ENCODE measurements at regions not wholly inside any gene's neighbourhood (a gene's known extent, or its start where the extent isn't known, plus 50 kb on each side); places are given as distances from the start of the nearest gene placed in this dataset.
"Not testable (repeated sequence)": the region's sequence is repeated elsewhere in the genome, so short reads cannot be mapped to it uniquely, and the experiment has no call there.

DNA sequence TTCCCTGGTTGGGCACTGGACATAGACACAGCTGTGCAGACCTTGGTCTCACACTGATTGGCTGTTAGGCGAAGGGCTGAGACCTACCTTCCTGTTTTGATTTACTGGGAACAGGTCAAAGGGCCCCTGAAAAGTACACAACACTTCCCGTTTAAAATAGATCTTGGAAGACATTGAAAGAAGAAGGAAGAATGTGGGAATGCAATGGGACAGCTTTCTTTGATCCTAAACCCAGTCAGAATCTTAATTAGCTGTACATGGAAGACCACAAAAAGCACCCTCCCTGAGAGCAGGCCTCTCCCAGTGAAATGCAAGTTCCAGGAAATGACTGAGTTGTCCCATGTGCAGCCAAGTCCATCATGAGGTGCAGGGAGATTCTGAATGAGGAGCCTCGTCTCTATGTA, 83.6 kb upstream of the EXOC2 start:
- H3K36me3 ChIP-seq (ENCODE audit: control insufficient read depth, insufficient read depth, low read length), result no peaks in the 10 kb centered on the region
- TF ChIP-seq, protein P1, sequence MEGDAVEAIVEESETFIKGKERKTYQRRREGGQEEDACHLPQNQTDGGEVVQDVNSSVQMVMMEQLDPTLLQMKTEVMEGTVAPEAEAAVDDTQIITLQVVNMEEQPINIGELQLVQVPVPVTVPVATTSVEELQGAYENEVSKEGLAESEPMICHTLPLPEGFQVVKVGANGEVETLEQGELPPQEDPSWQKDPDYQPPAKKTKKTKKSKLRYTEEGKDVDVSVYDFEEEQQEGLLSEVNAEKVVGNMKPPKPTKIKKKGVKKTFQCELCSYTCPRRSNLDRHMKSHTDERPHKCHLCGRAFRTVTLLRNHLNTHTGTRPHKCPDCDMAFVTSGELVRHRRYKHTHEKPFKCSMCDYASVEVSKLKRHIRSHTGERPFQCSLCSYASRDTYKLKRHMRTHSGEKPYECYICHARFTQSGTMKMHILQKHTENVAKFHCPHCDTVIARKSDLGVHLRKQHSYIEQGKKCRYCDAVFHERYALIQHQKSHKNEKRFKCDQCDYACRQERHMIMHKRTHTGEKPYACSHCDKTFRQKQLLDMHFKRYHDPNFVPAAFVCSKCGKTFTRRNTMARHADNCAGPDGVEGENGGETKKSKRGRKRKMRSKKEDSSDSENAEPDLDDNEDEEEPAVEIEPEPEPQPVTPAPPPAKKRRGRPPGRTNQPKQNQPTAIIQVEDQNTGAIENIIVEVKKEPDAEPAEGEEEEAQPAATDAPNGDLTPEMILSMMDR (IDR thresholded peaks at IDR 0.05; ENCODE audit: insufficient read depth, low read length, poor library complexity, severe bottlenecking), result no peak
- H3K27me3 ChIP-seq (replicated peaks; ENCODE audit: control insufficient read depth, insufficient read depth, low read length), result no peaks in the 10 kb centered on the region; the same call in 1 of the 2 replicates
- no peak overlapping the region for H3K4me3 ChIP-seq (replicated peaks; ENCODE audit: low read depth, low read length)
- no peak for DNase-seq (ENCODE audit: extremely low read depth, insufficient read length)

DNA sequence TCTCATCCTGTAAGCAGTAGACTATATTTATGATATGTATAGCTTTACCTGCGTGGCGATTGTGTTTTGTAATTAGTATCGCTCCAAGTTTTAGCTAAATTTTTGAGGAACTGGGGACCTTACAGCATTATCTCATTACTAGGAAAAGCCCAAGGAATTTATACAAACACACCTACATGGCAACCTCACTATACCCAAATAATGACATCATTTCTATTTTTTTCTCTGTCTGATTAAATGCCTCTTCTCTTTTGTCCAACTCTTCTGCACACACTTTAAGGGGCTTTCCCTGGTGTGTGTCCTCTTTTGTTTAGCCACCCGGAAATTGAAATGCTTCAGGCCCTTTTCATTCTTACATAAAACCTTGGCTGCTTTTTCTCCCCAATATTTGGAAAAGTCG, 82.9 kb upstream of the EXOC2 start:
- Histone ChIP-seq H3K4me3 (replicated peaks; ENCODE audit: low read depth, low read length) (no peak overlapping the region), H3K27me3 (replicated peaks; ENCODE audit: control insufficient read depth, insufficient read depth, low read length) (no peaks in the 10 kb centered on the region; the same call in 1 of the 2 replicates), H3K36me3 (ENCODE audit: control insufficient read depth, insufficient read depth, low read length) (no peaks in the 10 kb centered on the region)
- no peak for DNase-seq (ENCODE audit: extremely low read depth, insufficient read length)
- TF ChIP-seq, protein P1 (IDR thresholded peaks at IDR 0.05; ENCODE audit: insufficient read depth, low read length, poor library complexity, severe bottlenecking), result no peak

DNA sequence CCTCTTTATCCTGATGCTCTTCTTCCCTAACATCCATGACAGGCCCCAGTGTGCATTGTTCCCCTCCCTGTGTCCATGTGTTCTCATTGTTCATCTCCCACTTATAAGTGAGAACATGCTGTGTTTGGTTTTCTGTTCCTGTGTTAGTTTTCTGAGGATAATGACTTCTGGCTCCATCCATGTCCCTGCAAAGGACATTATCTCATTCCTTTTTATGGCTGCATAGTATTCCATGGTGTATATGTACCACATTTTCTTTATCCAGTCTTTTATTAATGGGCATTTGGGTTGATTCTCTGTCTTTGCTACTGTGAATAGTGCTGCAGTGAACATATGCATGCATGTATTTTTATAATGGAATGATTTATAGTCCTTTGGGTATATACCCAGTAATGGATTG, 78.7 kb upstream of the EXOC2 start:
- not testable (repeated sequence) for H3K4me3 ChIP-seq (replicated peaks; ENCODE audit: low read depth, low read length); H3K27me3 ChIP-seq (replicated peaks; ENCODE audit: control insufficient read depth, insufficient read depth, low read length); H3K36me3 ChIP-seq (ENCODE audit: control insufficient read depth, insufficient read depth, low read length); DNase-seq (ENCODE audit: extremely low read depth, insufficient read length)

DNA sequence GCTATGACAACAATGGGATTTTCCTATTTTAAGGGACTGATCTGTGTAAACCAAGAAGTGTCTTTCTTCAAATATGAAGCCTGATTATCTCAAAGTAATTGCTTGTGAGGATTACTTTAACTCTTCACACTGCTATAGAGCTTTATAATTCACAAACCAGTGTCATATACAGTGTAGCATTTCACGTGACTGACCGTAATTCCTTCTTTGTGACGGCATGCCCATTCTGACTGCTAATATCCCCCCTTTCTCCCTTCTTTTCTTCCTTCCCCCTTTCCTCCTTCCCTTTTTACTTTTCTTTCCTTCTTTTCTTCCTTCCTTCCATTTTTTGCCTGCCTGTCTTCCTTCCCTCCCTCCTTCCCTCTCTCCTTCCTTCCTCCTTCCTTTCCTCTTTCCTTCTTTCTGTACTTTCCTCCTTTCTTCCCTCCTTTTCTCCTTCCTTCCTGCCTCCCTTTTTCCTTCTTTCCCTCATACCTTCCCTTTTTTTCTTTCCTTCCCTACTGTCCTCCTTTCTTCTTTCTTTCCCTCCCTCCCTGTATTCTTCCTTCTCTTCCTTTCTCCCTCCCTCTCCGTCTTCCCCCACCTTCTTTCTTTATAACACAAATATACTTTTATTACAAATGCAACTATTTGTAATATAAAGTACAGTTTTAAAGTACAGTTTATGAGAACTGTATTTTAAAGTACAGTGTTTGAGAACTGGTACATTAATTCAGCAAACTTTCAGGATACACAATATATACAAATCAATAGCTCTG, 75.0 kb upstream of the EXOC2 start:
- no peaks in the 10 kb centered on the region; the same call in 1 of the 2 replicates for H3K27me3 ChIP-seq (replicated peaks; ENCODE audit: control insufficient read depth, insufficient read depth, low read length)
- TF ChIP-seq, protein P1 (IDR thresholded peaks at IDR 0.05; ENCODE audit: insufficient read depth, low read length, poor library complexity, severe bottlenecking), result no peak
- no peak overlapping the region for H3K4me3 ChIP-seq (replicated peaks; ENCODE audit: low read depth, low read length)
- no peaks in the 10 kb centered on the region for H3K36me3 ChIP-seq (ENCODE audit: control insufficient read depth, insufficient read depth, low read length)
- DNase-seq (ENCODE audit: extremely low read depth, insufficient read length), result no peak

DNA sequence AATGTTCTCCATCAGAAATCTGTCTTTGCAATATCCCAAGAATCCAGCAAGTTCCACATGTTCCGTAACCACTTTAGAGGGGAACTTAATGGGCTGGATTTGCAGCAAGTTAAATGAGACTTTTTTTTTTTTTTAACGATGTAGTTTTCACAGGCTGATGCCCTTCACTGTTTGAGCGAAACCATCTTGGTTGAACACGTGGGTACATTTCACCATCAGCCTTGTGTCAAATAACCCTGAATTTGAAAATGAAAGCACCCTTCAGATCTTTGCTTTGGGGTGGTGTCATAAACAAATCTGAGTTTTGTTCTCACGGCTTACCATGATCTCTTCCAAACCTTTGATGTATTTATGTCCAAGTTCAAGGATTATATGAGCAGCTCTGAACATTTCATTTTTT, 73.7 kb upstream of the EXOC2 start:
- no peaks in the 10 kb centered on the region; the same call in 1 of the 2 replicates for H3K27me3 ChIP-seq (replicated peaks; ENCODE audit: control insufficient read depth, insufficient read depth, low read length)
- TF ChIP-seq, protein P1 (IDR thresholded peaks at IDR 0.05; ENCODE audit: insufficient read depth, low read length, poor library complexity, severe bottlenecking), result no peak
- no peak overlapping the region for H3K4me3 ChIP-seq (replicated peaks; ENCODE audit: low read depth, low read length)
- H3K36me3 ChIP-seq (ENCODE audit: control insufficient read depth, insufficient read depth, low read length), result no peaks in the 10 kb centered on the region
- no peak for DNase-seq (ENCODE audit: extremely low read depth, insufficient read length)

DNA sequence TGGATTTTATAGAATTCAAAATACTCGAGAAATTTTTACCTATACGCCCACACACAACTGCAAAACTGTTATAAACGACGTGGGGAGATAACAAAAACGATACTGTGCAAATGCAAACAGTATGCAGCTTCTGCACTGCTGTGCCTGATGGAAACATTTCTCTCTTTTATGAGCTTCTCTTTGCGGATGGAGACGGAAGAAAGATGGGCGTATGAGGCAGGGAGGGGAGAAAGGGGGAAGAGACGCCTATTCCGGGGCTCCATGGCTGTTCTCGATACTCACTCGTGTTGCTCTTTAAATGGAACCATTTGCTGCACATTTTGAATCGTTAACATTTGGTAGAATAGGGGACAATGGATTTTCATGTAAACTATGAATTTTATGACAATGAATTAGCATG, 69.1 kb upstream of the EXOC2 start:
- no peak for DNase-seq (ENCODE audit: extremely low read depth, insufficient read length)
- no peak overlapping the region for H3K4me3 ChIP-seq (replicated peaks; ENCODE audit: low read depth, low read length)
- no peaks in the 10 kb centered on the region; the same call in 1 of the 2 replicates for H3K27me3 ChIP-seq (replicated peaks; ENCODE audit: control insufficient read depth, insufficient read depth, low read length)
- TF ChIP-seq, protein P1 (IDR thresholded peaks at IDR 0.05; ENCODE audit: insufficient read depth, low read length, poor library complexity, severe bottlenecking), result no peak
- H3K36me3 ChIP-seq (ENCODE audit: control insufficient read depth, insufficient read depth, low read length), result no peaks in the 10 kb centered on the region
